HEK293 (cell line): ENCODE measurements at regions not wholly inside any gene's neighbourhood (a gene's known extent, or its start where the extent isn't known, plus 50 kb on each side); places are given as distances from the start of the nearest gene placed in this dataset.

Source experiments
- CTCF ChIA-PET: fragments of 350-600 bp; formaldehyde crosslinking; extraction: SDS; loops from one replicate; lab custom pipeline; 2021; ENCODE audit warnings: antibody characterized with exemption; lab: Yijun Ruan, JAX
- POLR2A ChIA-PET: fragments of 300-600 bp; formaldehyde crosslinking; extraction: SDS; loops from one replicate; lab custom pipeline; 2020; ENCODE audit warnings: antibody characterized with exemption, inconsistent platforms; lab: Yijun Ruan, JAX
- H3K27ac ChIP-seq: fragments of 200-500 bp; sonication (Bioruptor generic); 2 replicates; pipeline ENCODE4 v1.5.1; 2014; ENCODE audit warnings: low read depth, low read length, control low read depth, inconsistent platforms; ENCODE audit errors: extremely low read depth
- H3K36me3 ChIP-seq, 2 experiments: fragments of 200-500 bp in 1 of 2; sonication (Bioruptor generic) in 1 of 2; 1 replicate in 1 of 2; 2 replicates in 1 of 2; pipeline ENCODE4 v1.5.1; 2014 to 2017; ENCODE audit warnings: inconsistent platforms in 2 of 2, low read length in 2 of 2; ENCODE audit not compliant: control insufficient read depth in 2 of 2, insufficient read depth in 1 of 2
- H3K4me1 ChIP-seq: fragments of 200-500 bp; sonication (Bioruptor generic); 2 replicates; pipeline ENCODE4 v1.5.1; 2014; ENCODE audit warnings: mild to moderate bottlenecking, low read length, inconsistent platforms; ENCODE audit not compliant: control insufficient read depth, insufficient read depth
- H3K4me3 ChIP-seq: 2 replicates; pipeline ENCODE4 v1.5.1; 2011; ENCODE audit warnings: low read depth, mild to moderate bottlenecking, control low read depth, low read length, moderate library complexity
- H3K9me3 ChIP-seq: fragments of 200-500 bp; sonication (Bioruptor generic); 2 replicates; pipeline ENCODE4 v1.5.1; 2014; ENCODE audit warnings: low read depth, low read length, inconsistent platforms; ENCODE audit not compliant: control insufficient read depth, insufficient read depth
- KLF16 ChIP-seq: fragments of 450-650 bp; formaldehyde crosslinking; IDR thresholded peaks from 2 replicates; pipeline ENCODE4 v1.5.1; 2017; ENCODE audit warnings: missing biosample characterization, missing genetic modification characterization
- MZF1 ChIP-seq: fragments of 450-650 bp; formaldehyde crosslinking; IDR thresholded peaks from 2 replicates; pipeline ENCODE4 v1.5.1; 2017; ENCODE audit warnings: missing biosample characterization, missing genetic modification characterization, borderline replicate concordance
- PRDM1 ChIP-seq: fragments of 450-650 bp; formaldehyde crosslinking; IDR thresholded peaks from 2 replicates; pipeline ENCODE4; 2016; ENCODE audit warnings: missing biosample characterization, missing genetic modification characterization
- YY1 ChIP-seq: fragments of 450-650 bp; formaldehyde crosslinking; IDR thresholded peaks from 2 replicates; pipeline ENCODE4 v1.5.1; 2018; ENCODE audit warnings: missing biosample characterization, missing genetic modification characterization
- ZBTB17 ChIP-seq: fragments of 450-650 bp; formaldehyde crosslinking; IDR thresholded peaks from 2 replicates; pipeline ENCODE4 v1.5.1; 2016; ENCODE audit warnings: missing biosample characterization, missing genetic modification characterization
- ZNF10 ChIP-seq: fragments of 450-650 bp; formaldehyde crosslinking; IDR thresholded peaks from 2 replicates; pipeline ENCODE4 v1.5.1; 2017; ENCODE audit warnings: missing biosample characterization, missing genetic modification characterization
- ZNF211 ChIP-seq: fragments of 450-650 bp; formaldehyde crosslinking; IDR thresholded peaks from 2 replicates; pipeline ENCODE4 v1.5.1; 2016; ENCODE audit warnings: low read depth, missing biosample characterization, missing genetic modification characterization
- ZNF561 ChIP-seq: fragments of 450-650 bp; IDR thresholded peaks from 2 replicates; pipeline ENCODE4 v1.5.1; 2018; ENCODE audit warnings: missing biosample characterization, missing genetic modification characterization, borderline replicate concordance
- ZNF776 ChIP-seq: fragments of 450-650 bp; formaldehyde crosslinking; IDR thresholded peaks from 2 replicates; pipeline ENCODE4 v1.5.0; 2017; ENCODE audit warnings: missing biosample characterization, missing genetic modification characterization, borderline replicate concordance
- ZNF785 ChIP-seq: fragments of 450-650 bp; formaldehyde crosslinking; IDR thresholded peaks from 2 replicates; pipeline ENCODE4 v1.5.1; 2016; ENCODE audit warnings: missing biosample characterization, missing genetic modification characterization
- TF ChIP-seq, protein P1 (sequence below): fragments of 450-650 bp; formaldehyde crosslinking; IDR thresholded peaks from 2 replicates; pipeline ENCODE4 v1.5.1; 2016; ENCODE audit warnings: missing biosample characterization, missing genetic modification characterization
- TF ChIP-seq, protein P2 (sequence below): fragments of 450-650 bp; IDR thresholded peaks from 2 replicates; pipeline ENCODE4 v1.5.1; 2018; ENCODE audit warnings: missing biosample characterization, mild to moderate bottlenecking, missing genetic modification characterization
- TF ChIP-seq, protein P3 (sequence below): fragments of 450-650 bp; formaldehyde crosslinking; IDR thresholded peaks from 2 replicates; pipeline ENCODE4 v1.5.1; 2017; ENCODE audit warnings: missing biosample characterization, missing genetic modification characterization
- TF ChIP-seq, protein P4 (sequence below): fragments of 450-650 bp; formaldehyde crosslinking; IDR thresholded peaks from 2 replicates; pipeline ENCODE4 v1.5.1; 2016; ENCODE audit warnings: missing biosample characterization, missing genetic modification characterization, borderline replicate concordance
- TF ChIP-seq, protein P5 (sequence below): fragments of 450-650 bp; formaldehyde crosslinking; IDR thresholded peaks from 2 replicates; pipeline ENCODE4 v1.5.1; 2017; ENCODE audit warnings: missing biosample characterization, missing genetic modification characterization
- TF ChIP-seq, protein P6 (sequence below): fragments of 450-650 bp; formaldehyde crosslinking; IDR thresholded peaks from 2 replicates; pipeline ENCODE4 v1.5.1; 2016; ENCODE audit warnings: missing biosample characterization, missing genetic modification characterization
- TF ChIP-seq, protein P7 (sequence below): fragments of 450-650 bp; IDR thresholded peaks from 2 replicates; pipeline ENCODE4 v1.5.1; 2018; ENCODE audit warnings: missing biosample characterization, missing genetic modification characterization

DNA sequence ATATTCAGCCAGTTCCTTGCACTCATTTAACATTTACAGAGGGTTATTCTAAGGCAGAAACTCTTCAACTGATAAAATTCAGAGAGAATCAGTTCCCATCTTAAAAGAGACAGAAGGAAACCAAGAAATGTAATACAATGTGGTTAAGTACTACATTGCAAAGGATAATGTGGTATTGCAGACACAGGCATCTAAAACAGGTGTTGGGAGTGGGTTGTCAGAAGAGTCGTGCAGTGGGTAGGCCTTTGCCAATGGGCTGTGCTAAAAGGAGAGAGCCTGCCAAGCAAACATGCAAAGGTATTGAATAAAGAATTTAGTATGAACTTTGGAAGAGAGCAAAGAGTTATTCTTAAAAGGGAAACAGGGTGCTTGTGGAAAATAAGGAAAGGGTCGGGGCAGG is 1044.4 kb upstream of the DIAPH2 start (continued):
- TF ChIP-seq, protein P1, sequence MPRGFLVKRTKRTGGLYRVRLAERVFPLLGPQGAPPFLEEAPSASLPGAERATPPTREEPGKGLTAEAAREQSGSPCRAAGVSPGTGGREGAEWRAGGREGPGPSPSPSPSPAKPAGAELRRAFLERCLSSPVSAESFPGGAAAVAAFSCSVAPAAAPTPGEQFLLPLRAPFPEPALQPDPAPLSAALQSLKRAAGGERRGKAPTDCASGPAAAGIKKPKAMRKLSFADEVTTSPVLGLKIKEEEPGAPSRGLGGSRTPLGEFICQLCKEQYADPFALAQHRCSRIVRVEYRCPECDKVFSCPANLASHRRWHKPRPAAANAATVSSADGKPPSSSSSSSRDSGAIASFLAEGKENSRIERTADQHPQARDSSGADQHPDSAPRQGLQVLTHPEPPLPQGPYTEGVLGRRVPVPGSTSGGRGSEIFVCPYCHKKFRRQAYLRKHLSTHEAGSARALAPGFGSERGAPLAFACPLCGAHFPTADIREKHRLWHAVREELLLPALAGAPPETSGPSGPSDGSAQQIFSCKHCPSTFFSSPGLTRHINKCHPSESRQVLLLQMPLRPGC (tag by site-specific recombination): no peak
- TF ChIP-seq, protein P2, sequence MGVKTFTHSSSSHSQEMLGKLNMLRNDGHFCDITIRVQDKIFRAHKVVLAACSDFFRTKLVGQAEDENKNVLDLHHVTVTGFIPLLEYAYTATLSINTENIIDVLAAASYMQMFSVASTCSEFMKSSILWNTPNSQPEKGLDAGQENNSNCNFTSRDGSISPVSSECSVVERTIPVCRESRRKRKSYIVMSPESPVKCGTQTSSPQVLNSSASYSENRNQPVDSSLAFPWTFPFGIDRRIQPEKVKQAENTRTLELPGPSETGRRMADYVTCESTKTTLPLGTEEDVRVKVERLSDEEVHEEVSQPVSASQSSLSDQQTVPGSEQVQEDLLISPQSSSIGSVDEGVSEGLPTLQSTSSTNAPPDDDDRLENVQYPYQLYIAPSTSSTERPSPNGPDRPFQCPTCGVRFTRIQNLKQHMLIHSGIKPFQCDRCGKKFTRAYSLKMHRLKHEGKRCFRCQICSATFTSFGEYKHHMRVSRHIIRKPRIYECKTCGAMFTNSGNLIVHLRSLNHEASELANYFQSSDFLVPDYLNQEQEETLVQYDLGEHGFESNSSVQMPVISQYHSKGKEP (tag by site-specific recombination): no peak
- TF ChIP-seq, protein P3, sequence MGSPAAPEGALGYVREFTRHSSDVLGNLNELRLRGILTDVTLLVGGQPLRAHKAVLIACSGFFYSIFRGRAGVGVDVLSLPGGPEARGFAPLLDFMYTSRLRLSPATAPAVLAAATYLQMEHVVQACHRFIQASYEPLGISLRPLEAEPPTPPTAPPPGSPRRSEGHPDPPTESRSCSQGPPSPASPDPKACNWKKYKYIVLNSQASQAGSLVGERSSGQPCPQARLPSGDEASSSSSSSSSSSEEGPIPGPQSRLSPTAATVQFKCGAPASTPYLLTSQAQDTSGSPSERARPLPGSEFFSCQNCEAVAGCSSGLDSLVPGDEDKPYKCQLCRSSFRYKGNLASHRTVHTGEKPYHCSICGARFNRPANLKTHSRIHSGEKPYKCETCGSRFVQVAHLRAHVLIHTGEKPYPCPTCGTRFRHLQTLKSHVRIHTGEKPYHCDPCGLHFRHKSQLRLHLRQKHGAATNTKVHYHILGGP: no peak
- TF ChIP-seq ZNF785 (tag by site-specific recombination): no peak
- no peak for TF ChIP-seq ZNF561 (tag by site-specific recombination)

DNA sequence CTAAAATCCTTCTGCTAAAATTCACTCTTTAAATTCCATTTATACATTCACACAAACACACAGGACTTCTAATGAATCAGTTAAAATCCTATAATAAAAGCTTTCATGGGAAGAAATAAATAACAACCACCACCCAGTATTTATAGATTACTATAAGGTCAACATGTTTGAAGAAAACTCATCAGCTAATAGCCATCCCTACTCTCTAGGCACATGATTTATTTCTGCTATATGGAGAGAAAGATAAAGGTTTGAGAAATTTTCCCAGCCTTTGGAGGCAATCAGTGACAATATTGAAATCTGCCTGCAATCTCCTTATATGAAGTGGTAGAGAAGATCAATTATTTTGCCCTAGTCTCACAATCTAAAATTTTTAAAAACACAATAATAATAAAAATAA is 1038.9 kb upstream of the DIAPH2 start:
- H3K27ac ChIP-seq: no peak overlapping the region
- no peaks in the 10 kb centered on the region for H3K9me3 ChIP-seq
- no peak overlapping the region for H3K4me3 ChIP-seq
- H3K4me1 ChIP-seq: no peaks in the 10 kb centered on the region
- POLR2A ChIA-PET: no interaction called here
- no peaks in the 10 kb centered on the region for H3K36me3 ChIP-seq
- TF ChIP-seq ZBTB17 (no peak), ZNF776 (tag by site-specific recombination) (no peak), KLF16 (tag by site-specific recombination) (no peak), ZNF10 (tag by site-specific recombination) (no peak), PRDM1 (tag by site-specific recombination) (no peak), YY1 (tag by site-specific recombination) (no peak), MZF1 (tag by site-specific recombination) (no peak), ZNF211 (tag by site-specific recombination) (no peak)
- TF ChIP-seq, protein P4, sequence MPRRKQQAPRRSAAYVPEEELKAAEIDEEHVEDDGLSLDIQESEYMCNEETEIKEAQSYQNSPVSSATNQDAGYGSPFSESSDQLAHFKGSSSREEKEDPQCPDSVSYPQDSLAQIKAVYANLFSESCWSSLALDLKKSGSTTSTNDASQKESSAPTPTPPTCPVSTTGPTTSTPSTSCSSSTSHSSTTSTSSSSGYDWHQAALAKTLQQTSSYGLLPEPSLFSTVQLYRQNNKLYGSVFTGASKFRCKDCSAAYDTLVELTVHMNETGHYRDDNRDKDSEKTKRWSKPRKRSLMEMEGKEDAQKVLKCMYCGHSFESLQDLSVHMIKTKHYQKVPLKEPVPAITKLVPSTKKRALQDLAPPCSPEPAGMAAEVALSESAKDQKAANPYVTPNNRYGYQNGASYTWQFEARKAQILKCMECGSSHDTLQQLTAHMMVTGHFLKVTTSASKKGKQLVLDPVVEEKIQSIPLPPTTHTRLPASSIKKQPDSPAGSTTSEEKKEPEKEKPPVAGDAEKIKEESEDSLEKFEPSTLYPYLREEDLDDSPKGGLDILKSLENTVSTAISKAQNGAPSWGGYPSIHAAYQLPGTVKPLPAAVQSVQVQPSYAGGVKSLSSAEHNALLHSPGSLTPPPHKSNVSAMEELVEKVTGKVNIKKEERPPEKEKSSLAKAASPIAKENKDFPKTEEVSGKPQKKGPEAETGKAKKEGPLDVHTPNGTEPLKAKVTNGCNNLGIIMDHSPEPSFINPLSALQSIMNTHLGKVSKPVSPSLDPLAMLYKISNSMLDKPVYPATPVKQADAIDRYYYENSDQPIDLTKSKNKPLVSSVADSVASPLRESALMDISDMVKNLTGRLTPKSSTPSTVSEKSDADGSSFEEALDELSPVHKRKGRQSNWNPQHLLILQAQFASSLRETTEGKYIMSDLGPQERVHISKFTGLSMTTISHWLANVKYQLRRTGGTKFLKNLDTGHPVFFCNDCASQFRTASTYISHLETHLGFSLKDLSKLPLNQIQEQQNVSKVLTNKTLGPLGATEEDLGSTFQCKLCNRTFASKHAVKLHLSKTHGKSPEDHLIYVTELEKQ (tag by site-specific recombination): no peak
- TF ChIP-seq, protein P5, sequence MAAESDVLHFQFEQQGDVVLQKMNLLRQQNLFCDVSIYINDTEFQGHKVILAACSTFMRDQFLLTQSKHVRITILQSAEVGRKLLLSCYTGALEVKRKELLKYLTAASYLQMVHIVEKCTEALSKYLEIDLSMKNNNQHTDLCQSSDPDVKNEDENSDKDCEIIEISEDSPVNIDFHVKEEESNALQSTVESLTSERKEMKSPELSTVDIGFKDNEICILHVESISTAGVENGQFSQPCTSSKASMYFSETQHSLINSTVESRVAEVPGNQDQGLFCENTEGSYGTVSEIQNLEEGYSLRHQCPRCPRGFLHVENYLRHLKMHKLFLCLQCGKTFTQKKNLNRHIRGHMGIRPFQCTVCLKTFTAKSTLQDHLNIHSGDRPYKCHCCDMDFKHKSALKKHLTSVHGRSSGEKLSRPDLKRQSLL (tag by site-specific recombination): no peak
- TF ChIP-seq, protein P6, sequence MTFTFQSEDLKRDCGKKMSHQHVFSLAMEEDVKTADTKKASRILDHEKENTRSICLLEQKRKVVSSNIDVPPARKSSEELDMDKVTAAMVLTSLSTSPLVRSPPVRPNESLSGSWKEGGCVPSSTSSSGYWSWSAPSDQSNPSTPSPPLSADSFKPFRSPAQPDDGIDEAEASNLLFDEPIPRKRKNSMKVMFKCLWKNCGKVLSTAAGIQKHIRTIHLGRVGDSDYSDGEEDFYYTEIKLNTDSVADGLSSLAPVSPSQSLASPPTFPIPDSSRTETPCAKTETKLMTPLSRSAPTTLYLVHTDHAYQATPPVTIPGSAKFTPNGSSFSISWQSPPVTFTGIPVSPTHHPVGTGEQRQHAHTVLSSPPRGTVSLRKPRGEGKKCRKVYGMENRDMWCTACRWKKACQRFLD (tag by site-specific recombination): no peak
- TF ChIP-seq, protein P7, sequence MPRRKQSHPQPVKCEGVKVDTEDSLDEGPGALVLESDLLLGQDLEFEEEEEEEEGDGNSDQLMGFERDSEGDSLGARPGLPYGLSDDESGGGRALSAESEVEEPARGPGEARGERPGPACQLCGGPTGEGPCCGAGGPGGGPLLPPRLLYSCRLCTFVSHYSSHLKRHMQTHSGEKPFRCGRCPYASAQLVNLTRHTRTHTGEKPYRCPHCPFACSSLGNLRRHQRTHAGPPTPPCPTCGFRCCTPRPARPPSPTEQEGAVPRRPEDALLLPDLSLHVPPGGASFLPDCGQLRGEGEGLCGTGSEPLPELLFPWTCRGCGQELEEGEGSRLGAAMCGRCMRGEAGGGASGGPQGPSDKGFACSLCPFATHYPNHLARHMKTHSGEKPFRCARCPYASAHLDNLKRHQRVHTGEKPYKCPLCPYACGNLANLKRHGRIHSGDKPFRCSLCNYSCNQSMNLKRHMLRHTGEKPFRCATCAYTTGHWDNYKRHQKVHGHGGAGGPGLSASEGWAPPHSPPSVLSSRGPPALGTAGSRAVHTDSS: no peak
- TF ChIP-seq, all 188 proteins: peak for 0
- CTCF ChIA-PET: no interaction called here
